GM12873 (cell line): ENCODE measurements at regions not wholly inside any gene's neighbourhood (a gene's known extent, or its start where the extent isn't known, plus 50 kb on each side); places are given as distances from the start of the nearest gene placed in this dataset.

Experiments
- TF ChIP-seq, protein P1 (sequence below): IDR thresholded peaks from 2 replicates; pipeline ENCODE4 v1.5.1; 2012; ENCODE audit warnings: low read depth, mild to moderate bottlenecking, moderate library complexity, low read length, control low read depth; ENCODE audit not compliant: insufficient read depth; ENCODE audit errors: missing control alignments

DNA sequence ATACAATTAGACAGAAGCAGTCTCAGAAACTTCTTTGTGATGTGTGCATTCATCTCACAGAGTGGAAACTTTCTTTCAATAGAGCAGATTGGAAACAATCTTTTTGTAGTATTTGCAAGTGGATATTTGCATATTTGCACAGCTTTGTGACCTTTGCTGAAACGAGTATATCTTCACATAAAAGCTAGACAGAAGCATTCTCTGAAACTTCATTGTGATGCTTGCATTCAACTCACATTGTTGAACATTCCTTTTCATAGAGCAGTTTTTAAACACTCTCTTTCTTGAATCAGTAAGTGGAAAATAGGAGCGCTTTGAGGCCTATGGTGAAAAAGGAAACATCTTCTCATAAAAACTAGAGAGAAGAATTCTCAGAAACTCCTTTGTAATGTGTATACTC lies 657.9 kb upstream of the ZNF337 start:
- TF ChIP-seq, protein P1, sequence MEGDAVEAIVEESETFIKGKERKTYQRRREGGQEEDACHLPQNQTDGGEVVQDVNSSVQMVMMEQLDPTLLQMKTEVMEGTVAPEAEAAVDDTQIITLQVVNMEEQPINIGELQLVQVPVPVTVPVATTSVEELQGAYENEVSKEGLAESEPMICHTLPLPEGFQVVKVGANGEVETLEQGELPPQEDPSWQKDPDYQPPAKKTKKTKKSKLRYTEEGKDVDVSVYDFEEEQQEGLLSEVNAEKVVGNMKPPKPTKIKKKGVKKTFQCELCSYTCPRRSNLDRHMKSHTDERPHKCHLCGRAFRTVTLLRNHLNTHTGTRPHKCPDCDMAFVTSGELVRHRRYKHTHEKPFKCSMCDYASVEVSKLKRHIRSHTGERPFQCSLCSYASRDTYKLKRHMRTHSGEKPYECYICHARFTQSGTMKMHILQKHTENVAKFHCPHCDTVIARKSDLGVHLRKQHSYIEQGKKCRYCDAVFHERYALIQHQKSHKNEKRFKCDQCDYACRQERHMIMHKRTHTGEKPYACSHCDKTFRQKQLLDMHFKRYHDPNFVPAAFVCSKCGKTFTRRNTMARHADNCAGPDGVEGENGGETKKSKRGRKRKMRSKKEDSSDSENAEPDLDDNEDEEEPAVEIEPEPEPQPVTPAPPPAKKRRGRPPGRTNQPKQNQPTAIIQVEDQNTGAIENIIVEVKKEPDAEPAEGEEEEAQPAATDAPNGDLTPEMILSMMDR, result no peak

DNA sequence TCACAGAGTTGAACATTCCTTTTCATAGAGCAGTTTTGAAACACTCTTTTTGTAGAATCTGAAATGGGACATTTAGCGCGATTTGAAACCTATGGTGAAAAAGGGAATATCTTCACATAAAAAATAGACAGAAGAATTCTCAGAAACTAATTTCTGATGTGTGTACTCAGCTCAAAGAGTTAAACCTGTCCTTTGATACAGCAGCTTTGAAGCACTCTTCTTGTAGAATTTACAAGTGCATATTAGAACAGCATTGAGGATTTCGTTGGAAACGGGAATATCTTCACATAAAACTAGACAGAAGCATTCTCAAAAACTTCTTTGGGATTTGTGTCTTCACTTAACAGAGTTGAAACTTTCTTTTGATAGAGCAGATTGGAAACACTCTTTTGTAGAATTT lies 650.7 kb upstream of the ZNF337 start:
- TF ChIP-seq, protein P1, result no peak

- TF ChIP-seq, protein P1, result no peak
Observed at GRCh38 chr20:26324177-26324576, 627.5 kb upstream of the ZNF337 start.

DNA sequence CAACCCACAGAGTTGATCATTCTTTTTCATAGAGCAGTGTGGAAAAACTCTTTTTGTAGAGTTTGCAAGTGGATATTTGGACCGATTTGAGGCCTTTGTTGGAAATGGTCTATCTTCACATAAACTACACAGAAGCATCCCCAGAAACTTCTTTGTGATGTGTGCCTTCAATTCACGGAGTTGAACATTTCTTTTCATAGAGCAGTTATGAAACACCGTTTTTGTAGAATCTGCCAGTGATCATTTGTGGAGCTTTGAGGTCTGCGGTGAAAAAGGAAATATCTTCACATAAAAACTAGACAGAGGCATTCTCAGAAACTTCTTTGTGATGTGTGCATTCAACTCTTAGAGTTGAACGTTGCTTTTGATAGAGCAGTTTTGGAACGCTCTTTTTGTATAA lies 618.4 kb upstream of the ZNF337 start:
- TF ChIP-seq, protein P1, result no peak

- TF ChIP-seq, protein P1, result no peak
Observed at GRCh38 chr20:26308961-26309360, 612.3 kb upstream of the ZNF337 start.

GRCh38 chr20:26295006-26295405 lies 598.4 kb upstream of the ZNF337 start:
- TF ChIP-seq, protein P1, result no peak

DNA sequence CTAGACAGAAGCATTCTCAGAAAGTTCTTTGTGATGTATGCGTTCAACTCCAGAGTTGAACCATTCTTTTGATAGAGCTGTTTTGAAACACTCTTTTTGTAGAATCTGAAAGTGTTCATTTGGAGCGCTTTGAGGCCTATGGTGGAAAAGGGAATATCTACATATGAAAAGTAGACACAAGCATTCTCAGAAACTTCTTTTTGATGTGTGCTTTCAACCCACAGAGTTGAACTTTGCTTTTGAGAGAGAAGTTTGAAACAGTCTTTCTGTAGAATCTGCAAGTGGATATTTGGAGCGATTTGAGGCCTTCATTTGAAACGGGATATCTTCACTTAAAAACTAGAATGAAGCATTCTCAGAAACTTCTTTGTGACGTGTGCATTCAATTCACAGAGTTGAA lies 582.6 kb upstream of the ZNF337 start:
- TF ChIP-seq, protein P1, result no peak
